ENCODE measurements at regions not wholly inside any gene's neighbourhood (a gene's known extent, or its start where the extent isn't known, plus 50 kb on each side); places are given as distances from the start of the nearest gene placed in this dataset.

DNA sequence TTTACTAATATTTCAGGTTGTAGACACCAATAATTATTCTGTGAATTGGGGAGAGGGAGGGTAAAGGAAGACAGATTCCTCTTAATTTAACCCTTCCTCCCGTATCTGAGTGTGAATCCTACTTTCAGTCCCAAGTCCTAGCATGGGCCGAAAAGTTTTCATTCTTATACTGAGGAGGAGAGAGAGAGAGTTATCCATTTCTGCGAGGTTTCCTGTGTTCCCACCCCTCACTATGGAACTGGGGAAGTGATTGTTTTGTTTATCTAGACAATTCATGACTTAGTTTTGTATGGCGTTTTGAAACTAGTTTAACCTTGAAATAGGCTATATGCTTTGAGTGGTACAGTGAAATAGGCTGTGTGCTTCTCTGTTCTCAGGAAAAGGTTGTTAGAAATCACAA is 134.0 kb upstream of the DPYD start:
- POLR2A ChIA-PET: no interaction called here
- no peaks in the 10 kb centered on the region for H3K9me3 ChIP-seq
- peaks cover 0 to 15% of the 10 kb centered on the region in 2 experiments for H3K4me1 ChIP-seq (ENCODE audit: control insufficient read depth in 1 of 2, extremely low read depth in 1 of 2, insufficient read depth in 2 of 2, low read length in 2 of 2)
- DNase-seq (no peak), ATAC-seq (replicated peaks in 1 of 4) (no peak)
- Mint-ChIP-seq H3K27me3 (peaks cover 55 to 79% of the 10 kb centered on the region in 2 donors), H3K4me3 (peak overlapping the region; percentile 5 to 69 (median 51)), H3K27ac (no peak overlapping the region), H3K9me3 (no peaks in the 10 kb centered on the region), H3K36me3 (no peaks in the 10 kb centered on the region), H3K4me1 (peaks cover 13 to 19% (median 17%) of the 10 kb centered on the region in 3 donors)
- H3K36me3 ChIP-seq (ENCODE audit: control insufficient read depth in 2 of 2, extremely low read depth in 1 of 2, insufficient read depth in 1 of 2, low read length in 1 of 2): no peaks in the 10 kb centered on the region
- CTCF ChIA-PET: interaction anchor here (0.5 to 1.9 kb wide), 7 partner anchors 255 to 1111 kb away, joined by 3 to 12 read pairs (median 3); no protein-coding TSS in a partner anchor
- peaks cover 11 to 18% of the 10 kb centered on the region in 2 experiments for H3K27me3 ChIP-seq (replicated peaks in 1 of 2; ENCODE audit: control insufficient read depth in 2 of 2, extremely low read depth in 1 of 2, insufficient read depth in 2 of 2, low read length in 1 of 2)
- WGBS (ENCODE audit: insufficient coverage): 83% methylated on average over 1 of the region's 4 CpGs
- H3K27ac ChIP-seq (ENCODE audit: low read length): no peak overlapping the region
- no peak overlapping the region for H3K4me3 ChIP-seq (ENCODE audit: control insufficient read depth in 1 of 2, extremely low read depth in 1 of 2, low read length in 1 of 2)

DNA sequence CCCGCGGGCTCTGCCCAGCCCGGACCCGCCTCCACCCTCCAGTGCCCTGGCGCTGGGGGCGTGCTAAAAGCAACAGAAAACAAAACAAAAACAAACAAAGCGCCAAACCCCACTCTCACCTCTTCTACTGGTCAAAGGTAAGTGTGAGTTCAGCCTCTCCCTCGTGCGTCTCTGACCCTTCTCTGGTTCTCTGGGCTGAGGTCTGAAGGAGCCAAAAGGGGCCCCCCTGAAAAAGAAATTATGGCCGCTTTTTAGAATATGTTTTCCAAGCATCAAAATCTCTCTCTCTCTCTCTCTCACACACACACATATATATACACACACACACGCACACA is 133.5 kb upstream of the DPYD start:
- Histone ChIP-seq H3K27ac (ENCODE audit: low read length) (no peak overlapping the region), H3K4me1 (ENCODE audit: control insufficient read depth in 1 of 2, extremely low read depth in 1 of 2, insufficient read depth in 2 of 2, low read length in 2 of 2) (peaks cover 0 to 17% of the 10 kb centered on the region in 2 experiments), H3K27me3 (replicated peaks in 1 of 2; ENCODE audit: control insufficient read depth in 2 of 2, extremely low read depth in 1 of 2, insufficient read depth in 2 of 2, low read length in 1 of 2) (peaks cover 16 to 20% of the 10 kb centered on the region in 2 experiments), H3K4me3 (ENCODE audit: control insufficient read depth in 1 of 2, extremely low read depth in 1 of 2, low read length in 1 of 2) (peak overlapping the region in 1 of 2 donors; percentile 77), H3K36me3 (ENCODE audit: control insufficient read depth in 2 of 2, extremely low read depth in 1 of 2, insufficient read depth in 1 of 2, low read length in 1 of 2) (no peaks in the 10 kb centered on the region), H3K9me3 (no peaks in the 10 kb centered on the region)
- peaks cover 60 to 83% of the 10 kb centered on the region in 2 donors for H3K27me3 Mint-ChIP-seq
- H3K36me3 Mint-ChIP-seq: no peaks in the 10 kb centered on the region
- H3K4me3 Mint-ChIP-seq: peak overlapping the region; percentile 5 to 69 (median 51)
- peaks cover 16 to 22% (median 21%) of the 10 kb centered on the region in 3 donors for H3K4me1 Mint-ChIP-seq
- no peak overlapping the region for H3K27ac Mint-ChIP-seq
- ChIA-PET POLR2A (no interaction called here), CTCF (interaction anchor here (0.7 to 1.6 kb wide), 9 partner anchors 11 to 1110 kb away, joined by 3 to 12 read pairs (median 3); no protein-coding TSS in a partner anchor)
- DNase-seq (no peak), ATAC-seq (replicated peaks in 1 of 4) (no peak)
- 24% methylated on average over 9 of the region's 11 CpGs for WGBS (ENCODE audit: insufficient coverage)
- no peaks in the 10 kb centered on the region for H3K9me3 Mint-ChIP-seq

- ChIA-PET POLR2A (no interaction called here), CTCF (interaction anchor here (0.5 to 1.6 kb wide), 14 partner anchors 10 to 1110 kb away, joined by 3 to 12 read pairs (median 3); no protein-coding TSS in a partner anchor)
- Histone ChIP-seq H3K9me3 (no peaks in the 10 kb centered on the region), H3K27me3 (replicated peaks in 1 of 2; ENCODE audit: control insufficient read depth in 2 of 2, extremely low read depth in 1 of 2, insufficient read depth in 2 of 2, low read length in 1 of 2) (peaks cover 22 to 26% of the 10 kb centered on the region in 2 experiments), H3K4me1 (ENCODE audit: control insufficient read depth in 1 of 2, extremely low read depth in 1 of 2, insufficient read depth in 2 of 2, low read length in 2 of 2) (peaks cover 3 to 22% of the 10 kb centered on the region in 2 experiments), H3K36me3 (ENCODE audit: control insufficient read depth in 2 of 2, extremely low read depth in 1 of 2, insufficient read depth in 1 of 2, low read length in 1 of 2) (no peaks in the 10 kb centered on the region), H3K4me3 (ENCODE audit: control insufficient read depth in 1 of 2, extremely low read depth in 1 of 2, low read length in 1 of 2) (peak overlapping the region; percentile 49 to 77), H3K27ac (ENCODE audit: low read length) (no peak overlapping the region)
- DNase-seq: peak in 28 of 35 experiments; percentile 13 to 70 (median 36)
- H3K4me3 Mint-ChIP-seq: peak overlapping the region; percentile 60 to 72 (median 69)
- peak; percentile 87 to 94 (median 92) for ATAC-seq (replicated peaks in 1 of 4)
- no peak overlapping the region for H3K27ac Mint-ChIP-seq
- H3K27me3 Mint-ChIP-seq: peaks cover 62 to 85% of the 10 kb centered on the region in 2 donors
- H3K36me3 Mint-ChIP-seq: no peaks in the 10 kb centered on the region
- no peaks in the 10 kb centered on the region for H3K9me3 Mint-ChIP-seq
- H3K4me1 Mint-ChIP-seq: peaks cover 23 to 28% (median 27%) of the 10 kb centered on the region in 3 donors
- WGBS (ENCODE audit: insufficient coverage): 2% methylated on average over 81 of the region's 81 CpGs
Measured at GRCh38 chr1:98053471-98054366, 132.9 kb upstream of the DPYD start.

DNA sequence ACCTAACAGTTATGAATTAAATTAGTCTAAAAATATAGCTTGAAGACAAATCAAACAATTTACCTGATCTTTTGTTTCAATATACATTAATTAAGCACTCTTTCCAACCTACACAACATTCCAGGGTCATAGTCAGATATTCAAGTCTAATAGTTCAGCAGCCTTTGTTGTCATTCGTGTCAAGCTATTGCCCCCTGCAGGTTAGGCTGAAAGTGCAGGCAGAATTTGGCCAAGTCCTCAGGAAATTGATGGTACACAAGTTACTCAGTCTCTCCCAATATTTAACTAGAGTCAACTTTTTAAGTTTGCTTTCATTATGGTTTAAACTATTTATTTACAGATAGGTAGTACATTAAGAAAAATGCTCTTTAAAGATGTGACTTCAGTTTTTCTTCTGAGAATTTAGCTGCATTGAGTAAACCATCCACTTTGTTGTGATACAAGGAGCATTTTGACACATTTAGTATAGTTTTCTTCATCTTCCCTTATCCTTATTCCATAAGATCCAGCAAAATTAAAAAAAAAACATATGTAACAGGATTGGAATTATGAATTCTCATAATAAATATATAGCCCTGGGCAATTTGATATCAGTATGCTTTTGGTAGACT is 130.3 kb upstream of the DPYD start:
- Mint-ChIP-seq H3K9me3 (peaks cover 0 to 3% (median 0%) of the 10 kb centered on the region in 3 donors), H3K4me1 (peaks cover 33 to 40% (median 37%) of the 10 kb centered on the region in 3 donors), H3K4me3 (no peak overlapping the region), H3K36me3 (no peaks in the 10 kb centered on the region), H3K27me3 (peaks cover 67 to 89% of the 10 kb centered on the region in 2 donors), H3K27ac (no peak overlapping the region)
- POLR2A ChIA-PET: interaction anchor here (0.6 to 0.7 kb wide), 2 partner anchors 808 to 1026 kb away, joined by 3 read pairs; no protein-coding TSS in a partner anchor
- Histone ChIP-seq H3K27ac (ENCODE audit: low read length) (no peak overlapping the region), H3K4me3 (ENCODE audit: control insufficient read depth in 1 of 2, extremely low read depth in 1 of 2, low read length in 1 of 2) (no peak overlapping the region), H3K27me3 (replicated peaks in 1 of 2; ENCODE audit: control insufficient read depth in 2 of 2, extremely low read depth in 1 of 2, insufficient read depth in 2 of 2, low read length in 1 of 2) (peaks cover 30 to 39% of the 10 kb centered on the region in 2 experiments), H3K9me3 (no peaks in the 10 kb centered on the region), H3K4me1 (ENCODE audit: control insufficient read depth in 1 of 2, extremely low read depth in 1 of 2, insufficient read depth in 2 of 2, low read length in 2 of 2) (peaks cover 8 to 32% of the 10 kb centered on the region in 2 experiments), H3K36me3 (ENCODE audit: control insufficient read depth in 2 of 2, extremely low read depth in 1 of 2, insufficient read depth in 1 of 2, low read length in 1 of 2) (no peaks in the 10 kb centered on the region)
- DNase-seq (peak; percentile 16 to 82 (median 61)), ATAC-seq (replicated peaks in 1 of 4) (peak in 1 of 4 experiments; percentile 48)
- CTCF ChIA-PET: interaction anchor here (0.6 to 2.2 kb wide), 12 partner anchors 9 to 1088 kb away, joined by 3 to 15 read pairs (median 4); no protein-coding TSS in a partner anchor
- no CpG with 5 or more reads among the region's 1 CpG for WGBS (ENCODE audit: insufficient coverage)

DNA sequence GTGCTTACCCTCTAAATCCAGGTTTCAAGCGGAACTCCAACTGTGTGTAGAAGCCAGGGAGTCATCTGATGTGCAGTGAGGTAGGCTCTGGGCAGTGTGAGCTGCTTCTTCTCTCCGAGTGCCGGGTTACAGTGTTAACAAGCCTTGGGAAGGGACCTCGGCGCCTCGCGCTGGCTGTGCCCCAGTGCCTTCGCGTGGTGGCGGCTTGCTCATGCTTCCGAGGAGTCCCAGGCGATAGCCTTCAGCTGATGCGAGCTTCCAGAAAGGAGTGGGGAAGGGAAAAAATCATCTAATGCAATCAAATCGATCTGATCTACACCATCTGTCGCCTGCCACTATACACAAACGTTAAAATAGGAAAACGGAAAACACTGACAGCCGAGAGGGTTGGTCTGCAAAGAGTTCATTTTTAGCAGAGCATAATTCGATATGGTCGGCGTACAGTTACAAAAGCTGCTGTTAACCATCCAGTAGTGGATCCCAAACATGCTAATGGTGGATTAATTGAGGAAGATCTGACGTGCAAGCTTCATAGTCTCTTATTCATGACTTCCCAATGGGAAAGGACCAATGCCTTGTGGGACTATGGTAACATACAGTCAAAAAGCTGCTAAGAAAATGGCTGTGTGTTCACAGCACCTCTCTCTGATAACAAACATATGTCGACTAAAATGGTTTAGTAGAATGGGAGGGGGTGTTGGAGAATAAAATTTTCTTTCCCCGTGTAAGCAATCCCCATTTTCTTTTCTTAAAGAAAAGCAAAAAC is 128.7 kb upstream of the DPYD start:
- ChIA-PET POLR2A (interaction anchor here in 1 of 2 donors (0.5 kb wide), 1 partner anchor 1259 kb away, joined by 7 read pairs; no protein-coding TSS in a partner anchor), CTCF (interaction anchor here in 1 of 2 donors (0.6 kb wide), 1 partner anchor 1130 kb away, joined by 3 read pairs; no protein-coding TSS in a partner anchor)
- 15% methylated on average over 12 of the region's 24 CpGs for WGBS (ENCODE audit: insufficient coverage)
- Mint-ChIP-seq H3K9me3 (peaks cover 0 to 3% (median 0%) of the 10 kb centered on the region in 3 donors), H3K27ac (peak overlapping the region in 1 of 2 donors; percentile 21), H3K36me3 (no peaks in the 10 kb centered on the region), H3K4me1 (peaks cover 40 to 49% (median 47%) of the 10 kb centered on the region in 3 donors), H3K27me3 (peaks cover 67 to 86% of the 10 kb centered on the region in 2 donors), H3K4me3 (peak overlapping the region in 1 of 3 donors; percentile 47)
- ATAC-seq (replicated peaks in 1 of 4): no peak
- H3K9me3 ChIP-seq: no peaks in the 10 kb centered on the region
- no peak overlapping the region for H3K4me3 ChIP-seq (ENCODE audit: control insufficient read depth in 1 of 2, extremely low read depth in 1 of 2, low read length in 1 of 2)
- no peak for DNase-seq
- H3K27me3 ChIP-seq (replicated peaks in 1 of 2; ENCODE audit: control insufficient read depth in 2 of 2, extremely low read depth in 1 of 2, insufficient read depth in 2 of 2, low read length in 1 of 2): peaks cover 26 to 55% of the 10 kb centered on the region in 2 experiments
- peaks cover 11 to 48% of the 10 kb centered on the region in 2 experiments for H3K4me1 ChIP-seq (ENCODE audit: control insufficient read depth in 1 of 2, extremely low read depth in 1 of 2, insufficient read depth in 2 of 2, low read length in 2 of 2)
- no peak overlapping the region for H3K27ac ChIP-seq (ENCODE audit: low read length)
- H3K36me3 ChIP-seq (ENCODE audit: control insufficient read depth in 2 of 2, extremely low read depth in 1 of 2, insufficient read depth in 1 of 2, low read length in 1 of 2): no peaks in the 10 kb centered on the region
